Uterus (tissue), 2 donors: ENCODE measurements at regions not wholly inside any gene's neighbourhood (a gene's known extent, or its start where the extent isn't known, plus 50 kb on each side); places are given as distances from the start of the nearest gene placed in this dataset.

Experiments used
- POLR2A ChIP-seq, 2 donors: fragments of 450-650 bp; IDR thresholded peaks; one replicate each; pipeline ENCODE4 v1.6.1; 2016; ENCODE audit warnings: antibody characterized with exemption in 2 of 2, mild to moderate bottlenecking in 1 of 2, moderate library complexity in 1 of 2
- TF ChIP-seq, protein P1 (sequence below), 4 experiments: fragments of 200-600 bp in 2 of 4; fragments of 450-650 bp in 2 of 4; sonication (generic) in 2 of 4; IDR thresholded peaks; one replicate each; pipeline ENCODE4 v1.5.1; 2016 to 2019; ENCODE audit warnings: antibody characterized with exemption in 4 of 4, mild to moderate bottlenecking in 2 of 4, moderate library complexity in 1 of 4

DNA sequence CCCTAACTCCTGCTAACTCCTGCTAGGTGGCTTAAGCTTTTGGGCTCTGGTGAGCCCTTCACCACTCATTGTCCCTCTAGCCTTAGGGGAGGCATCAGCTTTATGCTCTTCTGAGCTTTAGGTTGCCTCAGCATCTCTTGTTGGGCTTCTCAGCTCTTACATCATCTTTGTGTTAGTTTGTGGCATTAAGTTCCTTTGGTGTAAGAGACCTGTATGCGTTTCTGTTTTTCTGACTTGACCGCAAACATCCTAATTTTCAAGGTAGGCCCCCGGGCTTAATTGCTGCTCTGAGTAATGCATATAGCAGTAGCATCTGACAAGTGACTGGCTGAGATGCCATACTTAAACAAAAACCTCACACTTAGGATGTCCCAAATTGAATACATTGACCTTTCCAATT lies 287.8 kb upstream of the TUT7 start:
- TF ChIP-seq POLR2A (IDR thresholded peaks at IDR 0.05), result no peak
- TF ChIP-seq, protein P1, sequence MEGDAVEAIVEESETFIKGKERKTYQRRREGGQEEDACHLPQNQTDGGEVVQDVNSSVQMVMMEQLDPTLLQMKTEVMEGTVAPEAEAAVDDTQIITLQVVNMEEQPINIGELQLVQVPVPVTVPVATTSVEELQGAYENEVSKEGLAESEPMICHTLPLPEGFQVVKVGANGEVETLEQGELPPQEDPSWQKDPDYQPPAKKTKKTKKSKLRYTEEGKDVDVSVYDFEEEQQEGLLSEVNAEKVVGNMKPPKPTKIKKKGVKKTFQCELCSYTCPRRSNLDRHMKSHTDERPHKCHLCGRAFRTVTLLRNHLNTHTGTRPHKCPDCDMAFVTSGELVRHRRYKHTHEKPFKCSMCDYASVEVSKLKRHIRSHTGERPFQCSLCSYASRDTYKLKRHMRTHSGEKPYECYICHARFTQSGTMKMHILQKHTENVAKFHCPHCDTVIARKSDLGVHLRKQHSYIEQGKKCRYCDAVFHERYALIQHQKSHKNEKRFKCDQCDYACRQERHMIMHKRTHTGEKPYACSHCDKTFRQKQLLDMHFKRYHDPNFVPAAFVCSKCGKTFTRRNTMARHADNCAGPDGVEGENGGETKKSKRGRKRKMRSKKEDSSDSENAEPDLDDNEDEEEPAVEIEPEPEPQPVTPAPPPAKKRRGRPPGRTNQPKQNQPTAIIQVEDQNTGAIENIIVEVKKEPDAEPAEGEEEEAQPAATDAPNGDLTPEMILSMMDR (IDR thresholded peaks at IDR 0.05), result no peak
